GM19455 (cell line): ENCODE measurements at regions not wholly inside any gene's neighbourhood (a gene's known extent, or its start where the extent isn't known, plus 50 kb on each side); places are given as distances from the start of the nearest gene placed in this dataset.
"Not testable (repeated sequence)": the region's sequence is repeated elsewhere in the genome, so short reads cannot be mapped to it uniquely, and the experiment has no call there.

Experiments
- ATAC-seq: cut with Tn5 transposase; IDR thresholded peaks from one replicate; pipeline ENCODE4 v1.9.1; 2021; ENCODE audit not compliant: unreplicated experiment

GRCh38 chr9:82433290-82433931 lies 444.8 kb downstream of the SPATA31D1 start:
- ATAC-seq: not testable (repeated sequence)

GRCh38 chr9:82436475-82436874 lies 447.9 kb downstream of the SPATA31D1 start:
- ATAC-seq: no peak

GRCh38 chr9:82437183-82437582 lies 448.6 kb downstream of the SPATA31D1 start:
- not testable (repeated sequence) for ATAC-seq

- ATAC-seq: no peak
These were observed 450.0 kb downstream of the SPATA31D1 start for GRCh38 chr9:82438581-82438980.

GRCh38 chr9:82443312-82443711 lies 454.7 kb downstream of the SPATA31D1 start:
- ATAC-seq: no peak

GRCh38 chr9:82445556-82445955 lies 457.0 kb downstream of the SPATA31D1 start:
- ATAC-seq: no peak

GRCh38 chr9:82447343-82447742 lies 458.8 kb downstream of the SPATA31D1 start:
- no peak for ATAC-seq

GRCh38 chr9:82449986-82450385 lies 461.4 kb downstream of the SPATA31D1 start:
- no peak for ATAC-seq

- ATAC-seq: no peak
These were observed 466.1 kb downstream of the SPATA31D1 start for GRCh38 chr9:82454509-82455190.

GRCh38 chr9:82456642-82457041 lies 468.1 kb downstream of the SPATA31D1 start:
- ATAC-seq: no peak

- ATAC-seq: no peak
These were observed 468.7 kb downstream of the SPATA31D1 start for GRCh38 chr9:82457298-82457697.

GRCh38 chr9:82457891-82458290 lies 469.3 kb downstream of the SPATA31D1 start:
- no peak for ATAC-seq

- no peak for ATAC-seq
These were observed 469.7 kb downstream of the SPATA31D1 start for GRCh38 chr9:82458296-82458695.

- no peak for ATAC-seq
These were observed 478.2 kb downstream of the SPATA31D1 start for GRCh38 chr9:82466616-82467260.

- no peak for ATAC-seq
These were observed 478.9 kb downstream of the SPATA31D1 start for GRCh38 chr9:82467436-82467835.

GRCh38 chr9:82474235-82474634 lies 485.7 kb downstream of the SPATA31D1 start:
- no peak for ATAC-seq

GRCh38 chr9:82475584-82476301 lies 487.2 kb downstream of the SPATA31D1 start:
- ATAC-seq: no peak

GRCh38 chr9:82480921-82481320 lies 492.3 kb downstream of the SPATA31D1 start:
- no peak for ATAC-seq

- ATAC-seq: no peak
These were observed 499.4 kb downstream of the SPATA31D1 start for GRCh38 chr9:82487935-82488312.

GRCh38 chr9:82488313-82489200 lies 500.0 kb downstream of the SPATA31D1 start:
- ATAC-seq: no peak
